ENCODE measurements at regions not wholly inside any gene's neighbourhood (a gene's known extent, or its start where the extent isn't known, plus 50 kb on each side); places are given as distances from the start of the nearest gene placed in this dataset.
"Not testable (repeated sequence)": the region's sequence is repeated elsewhere in the genome, so short reads cannot be mapped to it uniquely, and the experiment has no call there.

GRCh38 chr15:77909182-77909940, 168.2 kb downstream of the TBC1D2B start:
- peak; percentile 2 for DNase-seq

DNA sequence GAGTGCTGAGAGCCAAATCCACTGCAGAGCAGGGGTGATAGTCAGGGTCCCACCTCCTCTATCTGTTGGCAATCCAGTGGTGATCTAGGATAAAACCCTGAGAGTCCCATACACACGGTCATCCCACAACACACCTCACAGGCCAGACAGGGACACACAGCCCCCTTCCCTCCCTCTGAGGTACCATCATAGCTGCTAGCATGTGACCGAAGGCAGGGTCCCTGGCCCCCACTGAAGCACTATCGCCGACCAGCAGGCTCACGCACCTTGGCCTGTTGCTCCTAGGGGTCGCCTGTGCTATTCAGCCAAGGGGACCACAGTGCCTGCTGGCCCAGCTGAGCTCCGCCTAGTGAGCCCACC, 168.8 kb downstream of the TBC1D2B start:
- DNase-seq = not testable (repeated sequence)

GRCh38 chr15:77907824-77908751, 169.4 kb downstream of the TBC1D2B start:
- DNase-seq = peak; percentile 20

- not testable (repeated sequence) for DNase-seq
Observed at GRCh38 chr15:77906062-77906990, 171.2 kb downstream of the TBC1D2B start.

GRCh38 chr15:77905301-77905920, 172.1 kb downstream of the TBC1D2B start:
- no peak for DNase-seq

GRCh38 chr15:77904901-77905300, 172.6 kb downstream of the TBC1D2B start:
- no peak for DNase-seq

DNA sequence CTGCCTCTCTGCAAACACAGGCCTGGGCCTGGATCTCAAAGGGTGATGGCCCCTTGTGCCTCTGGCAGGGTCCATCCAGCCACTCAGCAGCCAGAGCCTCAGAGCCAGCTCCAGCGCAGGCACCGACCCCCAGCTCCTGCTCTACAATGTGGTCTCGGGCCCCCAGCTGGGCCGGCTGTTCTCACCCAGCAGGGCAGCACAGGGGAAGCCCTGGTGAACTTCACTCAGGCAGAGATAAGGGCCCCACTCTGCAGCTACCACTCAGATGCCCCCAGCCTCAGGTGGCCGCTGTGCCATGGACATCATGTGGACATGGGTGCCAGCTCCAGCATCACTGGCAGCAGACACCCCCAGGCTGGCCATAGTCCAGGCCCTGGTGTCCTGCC, 173.1 kb downstream of the TBC1D2B start:
- DNase-seq = no peak

DNA sequence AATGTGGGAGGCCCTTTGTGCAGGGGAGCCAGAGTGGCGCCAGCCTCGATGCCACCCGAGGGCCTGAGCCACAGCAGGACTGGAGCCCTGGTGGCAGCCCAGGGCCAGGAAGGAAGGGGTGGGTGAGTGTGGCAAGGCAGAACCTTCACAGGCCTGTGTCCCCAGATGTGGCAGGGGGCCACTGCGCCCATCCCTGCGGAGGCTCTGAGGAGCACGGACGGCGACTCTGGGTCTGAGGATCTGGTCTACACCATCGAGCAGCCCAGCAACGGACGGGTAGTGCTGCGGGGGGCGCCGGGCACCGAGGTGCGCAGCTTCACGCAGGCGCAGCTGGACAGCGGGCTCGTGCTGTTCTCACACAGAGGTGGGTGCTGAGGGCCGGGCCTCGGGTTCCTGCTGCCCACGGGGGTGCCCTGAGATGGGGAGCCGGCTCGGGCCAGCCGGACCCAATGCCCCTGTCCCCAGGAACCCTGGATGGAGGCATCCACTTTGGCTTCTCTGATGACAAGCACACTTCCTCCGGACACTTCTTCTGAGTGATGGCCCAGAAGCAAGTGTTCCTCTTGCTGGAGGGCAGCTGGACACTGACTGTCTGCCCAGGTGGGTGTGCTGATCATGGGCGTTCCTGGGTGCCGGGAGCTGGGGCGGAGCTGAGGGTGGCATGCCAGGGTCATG, 173.6 kb downstream of the TBC1D2B start:
- not testable (repeated sequence) for DNase-seq

DNA sequence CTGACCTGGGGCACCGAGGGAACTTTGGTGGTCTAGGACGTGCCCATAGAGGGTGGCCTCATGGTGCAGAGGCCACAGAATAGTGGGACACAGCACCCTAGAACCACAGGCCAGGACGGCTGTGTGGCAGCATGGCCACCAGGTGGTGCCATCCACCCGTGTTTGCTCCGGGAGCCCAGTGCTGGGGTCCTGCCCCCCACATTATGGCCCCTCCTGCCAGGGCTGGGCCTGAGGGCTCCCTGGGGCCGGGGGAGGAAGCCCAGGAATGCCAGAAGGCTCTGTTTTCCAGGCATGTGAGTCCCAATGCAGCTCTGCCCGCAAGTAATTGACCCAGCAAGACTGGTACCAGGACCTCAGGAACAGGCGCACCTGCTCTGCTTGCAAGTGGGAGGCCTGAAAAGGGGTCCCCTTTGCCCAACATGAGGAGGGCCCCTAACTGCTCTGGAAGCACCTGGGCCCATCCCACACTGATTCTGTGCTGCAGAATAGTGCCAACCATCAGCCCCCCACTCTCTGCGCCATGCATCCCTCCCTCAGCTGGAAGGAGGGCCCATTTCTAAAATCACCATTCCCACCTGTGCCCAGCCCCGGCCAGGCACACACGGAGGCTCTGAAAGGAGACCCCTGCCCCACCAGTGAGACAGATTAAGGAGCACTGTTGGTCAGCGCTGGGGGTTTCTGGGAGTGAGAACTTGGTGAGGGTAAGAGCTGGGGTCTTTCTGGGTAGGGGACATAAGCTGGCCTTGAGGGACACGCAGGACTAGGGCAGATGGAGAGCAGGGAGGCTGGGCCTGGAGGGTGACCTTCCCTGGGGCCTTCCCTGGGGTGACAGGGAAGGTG, 174.4 kb downstream of the TBC1D2B start:
- DNase-seq = not testable (repeated sequence)

- no peak for DNase-seq
Observed at GRCh38 chr15:77901921-77902750, 175.4 kb downstream of the TBC1D2B start.

GRCh38 chr15:77901251-77901881, 176.1 kb downstream of the TBC1D2B start:
- no peak for DNase-seq

DNA sequence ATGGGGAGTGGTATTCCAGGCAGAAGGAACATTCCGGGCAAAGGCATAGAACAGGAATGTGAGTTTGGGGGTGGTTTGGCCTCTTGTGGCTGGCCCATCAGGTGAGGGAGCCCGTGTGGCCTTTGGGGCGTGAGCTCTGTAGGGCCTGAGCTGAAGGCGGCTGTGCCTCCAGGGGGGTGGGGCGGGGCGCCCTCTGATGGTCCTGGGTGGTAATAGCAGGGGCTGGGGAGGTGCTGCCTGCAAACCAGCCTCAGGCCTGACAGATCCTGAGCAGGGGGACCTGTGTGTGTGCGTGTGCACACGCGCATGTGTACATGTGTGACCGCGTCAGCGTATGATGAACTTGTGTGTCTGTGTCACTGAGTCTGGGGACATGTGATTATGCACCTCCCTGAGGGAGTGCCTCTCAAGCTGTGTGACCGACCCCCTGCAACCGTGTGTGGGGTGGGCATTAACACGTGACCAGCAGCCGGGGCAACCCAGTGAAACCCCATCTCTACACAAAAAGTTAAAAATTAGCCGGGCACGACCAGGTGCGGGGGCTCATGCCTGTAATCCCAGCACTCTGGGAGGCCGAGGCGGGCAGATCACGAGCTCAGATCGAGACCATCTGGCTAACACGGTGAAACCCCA, 177.1 kb downstream of the TBC1D2B start:
- DNase-seq = not testable (repeated sequence)

- DNase-seq = not testable (repeated sequence)
Observed at GRCh38 chr15:77899776-77900175, 177.7 kb downstream of the TBC1D2B start.

DNA sequence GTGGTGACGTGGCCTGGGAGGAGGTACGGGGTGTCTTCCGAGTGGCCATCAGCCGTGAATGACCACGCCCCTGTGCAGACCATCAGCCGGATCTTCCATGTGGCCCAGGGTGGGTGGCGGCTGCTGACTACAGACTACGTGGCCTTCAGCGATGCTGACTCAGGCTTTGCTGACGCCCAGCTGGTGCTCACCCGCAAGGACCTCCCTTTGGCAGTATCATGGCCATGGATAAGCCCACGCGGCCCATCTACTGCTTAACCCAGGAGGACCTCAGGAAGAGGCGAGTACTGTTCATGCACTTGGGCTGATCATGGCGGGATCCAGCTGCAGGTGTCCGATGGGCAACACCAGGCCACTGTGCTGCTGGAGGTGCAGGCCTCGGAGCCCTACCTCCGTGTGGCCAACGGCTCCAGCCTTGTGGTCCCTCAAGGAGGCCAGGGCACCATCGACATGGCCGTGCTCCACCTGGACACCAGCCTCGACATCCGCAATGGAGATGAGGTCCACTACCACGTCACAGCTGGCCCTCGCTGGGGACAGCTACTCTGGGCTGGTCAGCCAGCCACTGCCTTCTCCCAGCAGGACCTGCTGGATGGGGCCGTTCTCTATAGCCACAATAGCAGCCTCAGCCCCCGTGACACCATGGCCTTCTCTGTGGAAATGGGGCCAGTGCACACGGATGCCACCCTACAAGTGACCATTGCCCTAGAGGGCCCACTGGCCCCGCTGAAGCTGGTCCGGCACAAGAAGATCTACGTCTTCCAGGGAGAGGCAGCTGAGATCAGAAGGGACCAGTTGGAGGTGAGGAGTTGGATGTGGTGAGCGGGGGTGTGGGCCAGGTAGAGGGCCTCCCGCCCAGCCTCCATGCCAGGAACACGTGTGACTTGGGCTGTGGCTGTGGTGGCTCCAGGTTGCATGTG, 178.4 kb downstream of the TBC1D2B start:
- no peak for DNase-seq

DNA sequence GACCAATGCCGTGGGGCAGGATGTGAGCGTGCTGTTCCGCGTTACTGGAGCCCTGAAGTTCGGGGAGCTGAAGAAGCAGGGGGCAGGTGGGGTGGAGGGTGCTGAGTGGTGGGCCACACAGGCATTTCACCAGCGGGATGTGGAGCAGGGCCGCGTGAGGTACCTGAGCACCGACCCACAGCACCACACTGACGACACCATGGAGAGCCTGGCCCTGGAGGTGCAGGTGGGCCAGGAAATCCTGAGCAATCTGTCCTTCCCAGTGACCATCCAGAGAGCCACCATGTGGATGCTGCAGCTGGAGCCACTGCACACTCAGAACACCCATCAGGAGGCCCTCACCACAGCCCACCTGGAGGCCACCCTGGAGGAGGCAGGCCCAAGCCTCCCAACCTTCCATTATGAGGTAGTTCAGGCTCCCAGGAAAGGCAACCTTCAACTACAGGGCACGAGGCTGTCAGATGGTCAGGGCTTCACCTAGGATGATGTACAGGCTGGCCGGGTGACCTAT, 179.6 kb downstream of the TBC1D2B start:
- no peak for DNase-seq

DNA sequence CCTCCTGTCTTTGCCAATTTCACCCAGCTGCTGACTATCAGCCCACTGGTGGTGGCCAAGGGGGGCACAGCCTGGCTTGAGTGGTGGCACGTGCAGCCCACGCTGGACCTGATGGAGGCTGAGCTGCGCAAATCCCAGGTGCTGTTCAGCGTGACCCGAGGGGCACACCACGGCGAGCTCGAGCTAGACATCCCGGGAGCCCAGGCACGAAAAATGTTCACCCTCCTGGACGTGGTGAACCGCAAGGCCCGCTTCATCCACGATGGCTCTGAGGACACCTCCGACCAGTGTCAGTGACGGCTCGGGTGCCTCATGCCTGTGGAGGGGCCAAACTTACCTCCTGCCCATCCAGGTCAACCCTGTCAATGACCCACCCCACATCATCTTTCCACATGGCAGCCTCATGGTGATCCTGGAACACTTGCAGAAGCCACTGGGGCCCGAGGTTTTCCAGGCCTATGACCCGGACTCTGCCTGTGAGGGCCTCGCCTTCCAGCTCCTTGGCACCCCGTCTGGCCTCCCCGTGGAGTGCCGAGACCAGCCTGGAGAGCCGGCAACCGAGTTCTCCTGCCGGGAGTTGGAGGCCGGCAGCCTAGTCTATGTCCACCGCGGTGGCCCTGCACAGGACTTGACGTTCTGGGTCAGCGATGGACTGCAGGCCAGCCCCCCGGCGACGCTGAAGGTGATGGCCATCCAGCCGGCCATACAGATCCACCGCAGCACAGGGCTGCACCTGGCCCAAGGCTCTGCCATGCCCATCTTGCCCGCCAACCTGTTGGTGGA, 180.2 kb downstream of the TBC1D2B start:
- not testable (repeated sequence) for DNase-seq
